ENCODE measurements at regions not wholly inside any gene's neighbourhood (a gene's known extent, or its start where the extent isn't known, plus 50 kb on each side); places are given as distances from the start of the nearest gene placed in this dataset.

GRCh38 chr2:226477221-226478108 is 322.2 kb downstream of the IRS1 start:
- DNase-seq (no peak), ATAC-seq (no peak)
- no peaks in the 10 kb centered on the region for H3K9me3 ChIP-seq
- H3K27ac ChIP-seq = peak overlapping the region in 1 of 3 donors; percentile 13
- intact Hi-C loops (cut with DNase I) = no loop called here
- peaks cover 0 to 4% (median 0%) of the 10 kb centered on the region in 4 donors for H3K4me1 ChIP-seq
- no peaks in the 10 kb centered on the region for H3K27me3 ChIP-seq
- H3K36me3 ChIP-seq = no peaks in the 10 kb centered on the region
- 81% methylated on average over 9 of the region's 10 CpGs for WGBS (ENCODE audit: insufficient coverage, low coverage, low lambda C conversion rate, missing lambda C conversion rate)
- TF ChIP-seq POLR2A (IDR thresholded peaks at IDR 0.05) (no peak), CTCF (IDR thresholded peaks at IDR 0.05) (no peak)
- no peak overlapping the region for H3K4me3 ChIP-seq

- Histone ChIP-seq H3K4me3 (no peak overlapping the region), H3K27ac (no peak overlapping the region), H3K27me3 (no peaks in the 10 kb centered on the region), H3K4me1 (peaks cover 0 to 4% (median 0%) of the 10 kb centered on the region in 4 donors), H3K36me3 (no peaks in the 10 kb centered on the region), H3K9me3 (no peaks in the 10 kb centered on the region)
- WGBS (ENCODE audit: insufficient coverage, low coverage, low lambda C conversion rate, missing lambda C conversion rate) = 78% methylated on average over 2 of the region's 2 CpGs
- DNase-seq = no peak
- intact Hi-C loops (cut with DNase I) = no loop called here
- no peak for ATAC-seq
- TF ChIP-seq CTCF (IDR thresholded peaks at IDR 0.05) = no peak
- TF ChIP-seq POLR2A (IDR thresholded peaks at IDR 0.05) = no peak
Measured at GRCh38 chr2:226475650-226476049, 324.0 kb downstream of the IRS1 start.

GRCh38 chr2:226474131-226474530 is 325.5 kb downstream of the IRS1 start:
- intact Hi-C loops (cut with DNase I) = no loop called here
- H3K27me3 ChIP-seq = no peaks in the 10 kb centered on the region
- no peak overlapping the region for H3K27ac ChIP-seq
- no peaks in the 10 kb centered on the region for H3K9me3 ChIP-seq
- ATAC-seq = no peak
- no peak overlapping the region for H3K4me3 ChIP-seq
- DNase-seq = no peak
- no peaks in the 10 kb centered on the region for H3K36me3 ChIP-seq
- peaks cover 0 to 4% (median 0%) of the 10 kb centered on the region in 4 donors for H3K4me1 ChIP-seq
- TF ChIP-seq POLR2A (IDR thresholded peaks at IDR 0.05) = no peak
- no peak for TF ChIP-seq CTCF (IDR thresholded peaks at IDR 0.05)

GRCh38 chr2:226471987-226472470 is 327.6 kb downstream of the IRS1 start:
- DNase-seq = no peak
- WGBS (ENCODE audit: insufficient coverage, low coverage, low lambda C conversion rate, missing lambda C conversion rate) = 78% methylated on average over 2 of the region's 2 CpGs
- H3K27ac ChIP-seq = no peak overlapping the region

More at GRCh38 chr2:226471987-226472470, 327.6 kb downstream of the IRS1 start:
- intact Hi-C loops (cut with DNase I) = no loop called here
- Histone ChIP-seq H3K27me3 (no peaks in the 10 kb centered on the region), H3K9me3 (no peaks in the 10 kb centered on the region), H3K4me3 (no peak overlapping the region), H3K4me1 (no peaks in the 10 kb centered on the region), H3K36me3 (no peaks in the 10 kb centered on the region)
- no peak for ATAC-seq
- TF ChIP-seq CTCF (IDR thresholded peaks at IDR 0.05) (no peak), POLR2A (IDR thresholded peaks at IDR 0.05) (no peak)
